A204.1 (cell line): ENCODE measurements at regions not wholly inside any gene's neighbourhood (a gene's known extent, or its start where the extent isn't known, plus 50 kb on each side); places are given as distances from the start of the nearest gene placed in this dataset.
"Not testable (repeated sequence)": the region's sequence is repeated elsewhere in the genome, so short reads cannot be mapped to it uniquely, and the experiment has no call there.

Experiments
- FAIRE-seq: peaks from 2 replicates; lab custom pipeline; 2012; peaks lifted over from hg19 to GRCh38; lab: Jason Lieb, UNC

GRCh38 chr2:58709687-58710354 is 468.7 kb upstream of the FANCL start:
- no peak for FAIRE-seq

- FAIRE-seq, result no peak
Measured at GRCh38 chr2:58709274-58709673, 468.1 kb upstream of the FANCL start.

- no peak for FAIRE-seq
Measured at GRCh38 chr2:58708565-58708964, 467.4 kb upstream of the FANCL start.

GRCh38 chr2:58702302-58702885 is 461.3 kb upstream of the FANCL start:
- no peak for FAIRE-seq

- no peak for FAIRE-seq
Measured at GRCh38 chr2:58701688-58702301, 460.7 kb upstream of the FANCL start.

GRCh38 chr2:58700591-58700990 is 459.5 kb upstream of the FANCL start:
- FAIRE-seq, result no peak

GRCh38 chr2:58699411-58699810 is 458.3 kb upstream of the FANCL start:
- FAIRE-seq, result no peak

- no peak for FAIRE-seq
Measured at GRCh38 chr2:58698620-58699019, 457.5 kb upstream of the FANCL start.

- not testable (repeated sequence) for FAIRE-seq
Measured at GRCh38 chr2:58694114-58694513, 453.0 kb upstream of the FANCL start.

GRCh38 chr2:58691041-58691440 is 449.9 kb upstream of the FANCL start:
- FAIRE-seq, result not testable (repeated sequence)

GRCh38 chr2:58688813-58689212 is 447.7 kb upstream of the FANCL start:
- FAIRE-seq, result no peak

- FAIRE-seq, result no peak
Measured at GRCh38 chr2:58686776-58687175, 445.7 kb upstream of the FANCL start.

GRCh38 chr2:58680755-58681310 is 439.7 kb upstream of the FANCL start:
- FAIRE-seq, result peak; percentile 74

- FAIRE-seq, result no peak
Measured at GRCh38 chr2:58677748-58678147, 436.6 kb upstream of the FANCL start.

- no peak for FAIRE-seq
Measured at GRCh38 chr2:58671675-58672074, 430.6 kb upstream of the FANCL start.

GRCh38 chr2:58669998-58670397 is 428.9 kb upstream of the FANCL start:
- FAIRE-seq, result no peak

- no peak for FAIRE-seq
Measured at GRCh38 chr2:58667137-58667774, 426.1 kb upstream of the FANCL start.

GRCh38 chr2:58666323-58666970 is 425.3 kb upstream of the FANCL start:
- no peak for FAIRE-seq

- no peak for FAIRE-seq
Measured at GRCh38 chr2:58665154-58665553, 424.0 kb upstream of the FANCL start.

GRCh38 chr2:58664523-58665151 is 423.5 kb upstream of the FANCL start:
- no peak for FAIRE-seq

- no peak for FAIRE-seq
Measured at GRCh38 chr2:58660046-58660445, 418.9 kb upstream of the FANCL start.

- FAIRE-seq, result no peak
Measured at GRCh38 chr2:58655152-58655551, 414.0 kb upstream of the FANCL start.
